ENCODE measurements at regions not wholly inside any gene's neighbourhood (a gene's known extent, or its start where the extent isn't known, plus 50 kb on each side); places are given as distances from the start of the nearest gene placed in this dataset.

DNA sequence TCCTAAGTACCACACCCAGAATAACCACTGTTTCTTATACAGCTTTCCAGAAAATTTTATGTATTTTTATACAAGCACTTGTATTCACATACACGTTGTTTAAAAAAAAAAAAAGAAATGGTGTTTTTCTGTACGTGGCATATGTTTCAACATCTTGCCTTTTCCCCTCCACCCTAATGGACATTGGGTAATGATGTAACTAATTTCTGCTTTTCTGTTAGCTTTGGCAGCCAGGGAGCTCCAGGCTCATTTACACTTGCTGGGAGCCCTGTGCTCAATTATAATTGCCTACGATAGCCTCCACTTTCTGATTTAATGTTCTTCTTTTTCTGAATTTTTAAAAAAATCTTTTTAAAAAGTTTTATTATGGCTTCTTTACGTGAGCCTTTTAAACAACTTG, 352.4 kb downstream of the UTRN start:
- H3K27ac Mint-ChIP-seq = no peak overlapping the region
- ATAC-seq (no peak), DNase-seq (no peak)
- intact Hi-C loops (cut with micrococcal nuclease) = no loop called here
- ChIA-PET CTCF (interaction anchor here (1.4 kb wide), 2 partner anchors 15 to 17 kb away, joined by 3 to 4 read pairs; no protein-coding TSS in a partner anchor), POLR2A (no interaction called here)
- H3K36me3 Mint-ChIP-seq (ENCODE audit: low read depth) = peaks cover 3% of the 10 kb centered on the region
- no peak overlapping the region for H3K4me3 Mint-ChIP-seq
- no peaks in the 10 kb centered on the region for H3K27me3 Mint-ChIP-seq
- H3K9me3 Mint-ChIP-seq = no peaks in the 10 kb centered on the region
- TF ChIP-seq CTCF (IDR thresholded peaks at IDR 0.05) = no peak
- H3K4me1 Mint-ChIP-seq (ENCODE audit: low read depth) = peaks cover 5% of the 10 kb centered on the region

DNA sequence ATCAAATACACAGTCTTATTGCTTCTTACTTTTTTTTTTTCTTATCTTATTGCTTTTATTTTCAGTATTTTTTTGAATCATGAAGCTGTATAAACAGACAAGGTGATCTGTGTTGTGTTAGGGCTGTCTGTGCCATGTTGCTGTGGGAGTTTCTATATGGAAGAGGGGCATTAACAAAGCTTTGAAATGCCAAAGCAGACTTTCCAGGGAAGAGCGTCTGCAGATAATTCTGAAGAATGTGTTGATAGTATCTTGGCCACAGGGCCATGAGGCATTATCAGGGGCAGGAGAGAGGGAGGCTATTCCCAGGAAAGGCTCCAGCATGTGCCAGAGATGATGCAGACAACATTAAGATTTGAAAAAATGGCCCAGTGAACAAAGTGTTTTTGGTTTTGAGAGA, 354.5 kb downstream of the UTRN start:
- no peaks in the 10 kb centered on the region for H3K9me3 Mint-ChIP-seq
- CTCF ChIA-PET = interaction anchor here (1.1 kb wide), 1 partner anchor 21 kb away, joined by 3 read pairs; no protein-coding TSS in a partner anchor
- no peak for TF ChIP-seq CTCF (IDR thresholded peaks at IDR 0.05)
- peaks cover 5% of the 10 kb centered on the region for H3K4me1 Mint-ChIP-seq (ENCODE audit: low read depth)
- DNase-seq (no peak), ATAC-seq (no peak)
- H3K36me3 Mint-ChIP-seq (ENCODE audit: low read depth) = peaks cover 2% of the 10 kb centered on the region
- POLR2A ChIA-PET = no interaction called here
- no peaks in the 10 kb centered on the region for H3K27me3 Mint-ChIP-seq
- intact Hi-C loops (cut with micrococcal nuclease) = no loop called here
- H3K4me3 Mint-ChIP-seq = no peak overlapping the region
- no peak overlapping the region for H3K27ac Mint-ChIP-seq

DNA sequence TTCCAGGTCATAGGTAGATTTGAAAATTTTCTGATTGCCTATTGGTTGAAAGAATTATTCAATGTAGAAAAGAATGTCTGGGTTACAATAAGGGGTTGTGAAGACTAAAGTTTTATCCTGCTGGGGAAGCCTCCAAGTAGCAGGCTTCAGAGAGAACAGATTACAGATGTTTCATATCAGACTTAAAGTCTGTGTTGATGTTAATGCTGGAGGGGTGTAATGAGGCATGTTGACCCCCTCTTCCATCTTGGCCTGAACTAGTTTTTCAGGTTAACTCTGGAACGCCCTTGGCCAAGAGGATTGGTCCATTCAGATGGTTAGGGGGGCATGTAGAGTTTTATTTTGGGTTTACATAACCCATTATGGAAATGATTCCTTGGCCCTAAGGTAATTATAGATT, 356.2 kb downstream of the UTRN start:
- intact Hi-C loops (cut with micrococcal nuclease) = no loop called here
- no peak for TF ChIP-seq CTCF (IDR thresholded peaks at IDR 0.05)
- H3K27ac Mint-ChIP-seq = no peak overlapping the region

DNA sequence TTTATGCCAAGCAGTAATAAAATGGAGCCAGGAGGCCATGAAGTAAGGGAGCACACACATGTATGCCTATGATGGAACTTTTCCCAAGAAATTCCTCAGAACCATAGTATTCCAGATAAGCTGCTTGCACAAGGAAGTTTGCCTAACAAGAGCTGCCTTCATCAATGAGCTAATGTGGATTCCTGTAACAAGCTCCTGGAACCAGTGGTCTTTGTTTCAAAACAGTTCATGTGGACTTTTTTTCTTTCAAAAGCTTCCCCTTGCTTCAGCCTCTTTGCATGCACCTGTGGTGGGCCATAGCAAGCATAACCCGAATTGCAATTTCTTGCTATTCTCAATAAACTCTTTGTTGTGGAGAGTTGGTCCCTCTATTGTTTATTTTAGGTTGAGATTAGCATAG, 359.6 kb downstream of the UTRN start:
- peaks cover 3% of the 10 kb centered on the region for H3K9me3 Mint-ChIP-seq
- no peak overlapping the region for H3K4me3 Mint-ChIP-seq
- DNase-seq (no peak), ATAC-seq (no peak)
- H3K4me1 Mint-ChIP-seq (ENCODE audit: low read depth) = peaks cover 1% of the 10 kb centered on the region
- TF ChIP-seq CTCF (IDR thresholded peaks at IDR 0.05) = no peak
- H3K27ac Mint-ChIP-seq = no peak overlapping the region
- POLR2A ChIA-PET = interaction anchor here (0.5 kb wide), 1 partner anchor 77 kb away, joined by 3 read pairs; no protein-coding TSS in a partner anchor
- CTCF ChIA-PET = no interaction called here
- intact Hi-C loops (cut with micrococcal nuclease) = no loop called here
- H3K27me3 Mint-ChIP-seq = no peaks in the 10 kb centered on the region
- H3K36me3 Mint-ChIP-seq (ENCODE audit: low read depth) = peaks cover 5% of the 10 kb centered on the region

More for the DNA sequence above, 356.2 kb downstream of the UTRN start:
- CTCF ChIA-PET = no interaction called here
- peaks cover 5% of the 10 kb centered on the region for H3K4me1 Mint-ChIP-seq (ENCODE audit: low read depth)
- H3K4me3 Mint-ChIP-seq = no peak overlapping the region
- no peaks in the 10 kb centered on the region for H3K36me3 Mint-ChIP-seq (ENCODE audit: low read depth)
- no peak for DNase-seq
- no peak for ATAC-seq
- H3K9me3 Mint-ChIP-seq = no peaks in the 10 kb centered on the region
- POLR2A ChIA-PET = no interaction called here
- H3K27me3 Mint-ChIP-seq = no peaks in the 10 kb centered on the region

DNA sequence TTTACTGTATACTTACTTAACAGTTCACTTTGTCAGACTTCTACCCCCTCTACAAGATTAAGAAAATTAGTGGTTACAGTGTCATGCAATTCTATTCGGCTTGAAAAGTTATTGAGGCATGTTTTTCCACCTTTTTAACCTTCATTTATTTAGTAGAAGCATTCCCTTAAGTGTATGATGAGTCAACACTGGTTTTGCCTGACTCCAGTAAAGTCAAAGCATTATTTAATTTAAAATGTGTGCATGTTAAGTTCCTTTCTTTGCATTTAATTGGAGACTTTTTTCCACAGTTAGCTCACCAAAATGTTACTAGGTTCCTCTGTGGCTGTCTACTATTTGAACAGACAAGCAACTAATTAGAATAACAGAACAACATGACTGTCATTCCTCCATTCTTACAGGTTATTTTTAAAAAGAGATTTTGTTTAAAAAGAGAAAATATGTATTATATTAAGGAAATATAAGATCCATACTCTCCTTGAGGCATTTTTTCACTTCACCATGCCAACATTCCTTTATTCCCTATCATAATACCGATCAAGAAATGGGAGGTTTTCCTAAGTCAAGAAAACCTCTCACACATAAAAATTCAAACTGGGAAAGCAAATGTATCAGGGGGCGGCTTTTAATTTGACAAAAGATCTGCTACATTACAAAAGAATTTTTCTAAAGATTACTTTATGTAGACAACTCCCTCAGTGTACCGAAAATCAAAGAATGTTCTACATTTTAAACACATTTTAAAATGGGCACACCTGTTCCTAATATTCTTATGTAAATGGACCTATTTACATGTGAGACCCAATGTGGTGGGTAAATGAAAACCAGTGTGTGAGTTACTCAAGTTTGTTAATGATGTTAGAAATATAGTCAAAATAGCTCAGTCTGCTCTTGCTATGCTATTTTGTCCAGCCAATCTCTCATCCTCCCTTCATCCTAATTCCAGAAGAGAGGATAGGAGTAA, 361.2 kb downstream of the UTRN start:
- no peak for ATAC-seq
- peaks cover 5% of the 10 kb centered on the region for H3K9me3 Mint-ChIP-seq
- no peak for TF ChIP-seq CTCF (IDR thresholded peaks at IDR 0.05)
- no peak overlapping the region for H3K4me3 Mint-ChIP-seq
- H3K27ac Mint-ChIP-seq = no peak overlapping the region
- ChIA-PET CTCF (no interaction called here), POLR2A (no interaction called here)
- intact Hi-C loops (cut with micrococcal nuclease) = no loop called here
- H3K4me1 Mint-ChIP-seq (ENCODE audit: low read depth) = no peaks in the 10 kb centered on the region
- peaks cover 5% of the 10 kb centered on the region for H3K36me3 Mint-ChIP-seq (ENCODE audit: low read depth)
- DNase-seq = no peak
- no peaks in the 10 kb centered on the region for H3K27me3 Mint-ChIP-seq
